ENCODE measurements at regions not wholly inside any gene's neighbourhood (a gene's known extent, or its start where the extent isn't known, plus 50 kb on each side); places are given as distances from the start of the nearest gene placed in this dataset.

GRCh38 chr3:22068619-22069018 lies 317.6 kb upstream of the ZNF385D start (continued):
- TF ChIP-seq ZNF512 (CRISPR knock-in tag; IDR thresholded peaks at IDR 0.05) (no peak), SP1 (IDR thresholded peaks at IDR 0.05) (no peak), SP1 (CRISPR knock-in tag; IDR thresholded peaks at IDR 0.05) (no peak), TP53 (CRISPR knock-in tag; conservative IDR thresholded peaks at IDR 0.05) (no peak), HNF4A (CRISPR knock-in tag; IDR thresholded peaks at IDR 0.05) (no peak), FLYWCH1 (CRISPR knock-in tag; IDR thresholded peaks at IDR 0.05) (no peak), ZFX (CRISPR knock-in tag; IDR thresholded peaks at IDR 0.05; ENCODE audit: low read depth) (no peak)

DNA sequence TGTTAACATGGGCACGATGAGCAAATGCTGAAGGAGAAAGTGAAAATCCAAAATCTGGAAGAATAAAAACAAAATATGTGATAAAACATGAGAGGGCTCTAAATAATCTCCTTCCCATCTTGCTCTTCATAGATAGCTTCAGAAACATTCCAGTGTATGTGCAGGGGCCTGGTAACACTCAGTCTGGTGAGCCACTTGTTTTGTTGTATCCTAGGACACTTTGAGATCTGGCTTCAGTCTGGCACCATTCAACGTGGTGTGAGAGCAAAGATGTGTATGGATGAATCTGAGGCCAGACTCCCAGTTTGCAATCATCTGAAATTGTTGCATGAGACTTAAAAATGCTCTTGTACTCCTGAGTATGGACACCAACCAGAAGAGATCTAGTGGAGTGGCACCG lies 337.2 kb upstream of the ZNF385D start:
- no peak overlapping the region for H2AFZ ChIP-seq (ENCODE audit: low read length)
- POLR2A ChIA-PET = no interaction called here
- no peak overlapping the region for H3K9ac ChIP-seq (ENCODE audit: insufficient read depth, low read depth, low read length)
- in situ Hi-C loops (cut with HindIII; ENCODE audit: extremely low pct_ligation_motif_present, low pct_unique_long_range_greater_than_20kb) (loop anchor here (25.0 kb wide), 1 partner anchor 874 kb away; no protein-coding TSS in a partner anchor), intact Hi-C loops (cut with micrococcal nuclease; ENCODE audit: unreplicated experiment) (loop anchor here (5.0 kb wide), 1 partner anchor 474 kb away; no protein-coding TSS in a partner anchor)
- BruUV-seq (replicated peaks) = no TSS peak
- no peak overlapping the region for H3K4me3 ChIP-seq (replicated peaks in 1 of 3; ENCODE audit: insufficient read depth in 1 of 3, low read depth in 2 of 3, low read length in 3 of 3)
- H3K27ac ChIP-seq (ENCODE audit: extremely low read length, insufficient read depth, low read length) = no peak overlapping the region
- H3K9me3 ChIP-seq (ENCODE audit: low read length) = no peaks in the 10 kb centered on the region
- no peaks in the 10 kb centered on the region for H3K79me2 ChIP-seq (ENCODE audit: insufficient read depth, low read length)
- H3K27me3 ChIP-seq (ENCODE audit: control insufficient read depth in 1 of 2, insufficient read depth in 2 of 2, low read length in 2 of 2) = no peaks in the 10 kb centered on the region
- WGBS (ENCODE audit: low lambda C conversion rate) = 0% methylated on average over 3 of the region's 3 CpGs
- CTCF ChIA-PET (ENCODE audit: low intra/inter-chr PET ratio, low total read pairs) = no interaction called here
- no peaks in the 10 kb centered on the region for H3K36me3 ChIP-seq (replicated peaks in 1 of 2; ENCODE audit: control insufficient read depth in 1 of 2, insufficient read depth in 2 of 2, low read length in 2 of 2)
- no peak for DNase-seq (ENCODE audit: low spot score)
- no peaks in the 10 kb centered on the region for H4K20me1 ChIP-seq (ENCODE audit: insufficient read depth, low read length)
- no peaks in the 10 kb centered on the region for H3K4me1 ChIP-seq (ENCODE audit: insufficient read depth, low read length)
- FAIRE-seq = no peak
- no peak for ATAC-seq
- H3K4me2 ChIP-seq (ENCODE audit: low read depth, low read length) = no peak overlapping the region
- TF ChIP-seq, protein P1, sequence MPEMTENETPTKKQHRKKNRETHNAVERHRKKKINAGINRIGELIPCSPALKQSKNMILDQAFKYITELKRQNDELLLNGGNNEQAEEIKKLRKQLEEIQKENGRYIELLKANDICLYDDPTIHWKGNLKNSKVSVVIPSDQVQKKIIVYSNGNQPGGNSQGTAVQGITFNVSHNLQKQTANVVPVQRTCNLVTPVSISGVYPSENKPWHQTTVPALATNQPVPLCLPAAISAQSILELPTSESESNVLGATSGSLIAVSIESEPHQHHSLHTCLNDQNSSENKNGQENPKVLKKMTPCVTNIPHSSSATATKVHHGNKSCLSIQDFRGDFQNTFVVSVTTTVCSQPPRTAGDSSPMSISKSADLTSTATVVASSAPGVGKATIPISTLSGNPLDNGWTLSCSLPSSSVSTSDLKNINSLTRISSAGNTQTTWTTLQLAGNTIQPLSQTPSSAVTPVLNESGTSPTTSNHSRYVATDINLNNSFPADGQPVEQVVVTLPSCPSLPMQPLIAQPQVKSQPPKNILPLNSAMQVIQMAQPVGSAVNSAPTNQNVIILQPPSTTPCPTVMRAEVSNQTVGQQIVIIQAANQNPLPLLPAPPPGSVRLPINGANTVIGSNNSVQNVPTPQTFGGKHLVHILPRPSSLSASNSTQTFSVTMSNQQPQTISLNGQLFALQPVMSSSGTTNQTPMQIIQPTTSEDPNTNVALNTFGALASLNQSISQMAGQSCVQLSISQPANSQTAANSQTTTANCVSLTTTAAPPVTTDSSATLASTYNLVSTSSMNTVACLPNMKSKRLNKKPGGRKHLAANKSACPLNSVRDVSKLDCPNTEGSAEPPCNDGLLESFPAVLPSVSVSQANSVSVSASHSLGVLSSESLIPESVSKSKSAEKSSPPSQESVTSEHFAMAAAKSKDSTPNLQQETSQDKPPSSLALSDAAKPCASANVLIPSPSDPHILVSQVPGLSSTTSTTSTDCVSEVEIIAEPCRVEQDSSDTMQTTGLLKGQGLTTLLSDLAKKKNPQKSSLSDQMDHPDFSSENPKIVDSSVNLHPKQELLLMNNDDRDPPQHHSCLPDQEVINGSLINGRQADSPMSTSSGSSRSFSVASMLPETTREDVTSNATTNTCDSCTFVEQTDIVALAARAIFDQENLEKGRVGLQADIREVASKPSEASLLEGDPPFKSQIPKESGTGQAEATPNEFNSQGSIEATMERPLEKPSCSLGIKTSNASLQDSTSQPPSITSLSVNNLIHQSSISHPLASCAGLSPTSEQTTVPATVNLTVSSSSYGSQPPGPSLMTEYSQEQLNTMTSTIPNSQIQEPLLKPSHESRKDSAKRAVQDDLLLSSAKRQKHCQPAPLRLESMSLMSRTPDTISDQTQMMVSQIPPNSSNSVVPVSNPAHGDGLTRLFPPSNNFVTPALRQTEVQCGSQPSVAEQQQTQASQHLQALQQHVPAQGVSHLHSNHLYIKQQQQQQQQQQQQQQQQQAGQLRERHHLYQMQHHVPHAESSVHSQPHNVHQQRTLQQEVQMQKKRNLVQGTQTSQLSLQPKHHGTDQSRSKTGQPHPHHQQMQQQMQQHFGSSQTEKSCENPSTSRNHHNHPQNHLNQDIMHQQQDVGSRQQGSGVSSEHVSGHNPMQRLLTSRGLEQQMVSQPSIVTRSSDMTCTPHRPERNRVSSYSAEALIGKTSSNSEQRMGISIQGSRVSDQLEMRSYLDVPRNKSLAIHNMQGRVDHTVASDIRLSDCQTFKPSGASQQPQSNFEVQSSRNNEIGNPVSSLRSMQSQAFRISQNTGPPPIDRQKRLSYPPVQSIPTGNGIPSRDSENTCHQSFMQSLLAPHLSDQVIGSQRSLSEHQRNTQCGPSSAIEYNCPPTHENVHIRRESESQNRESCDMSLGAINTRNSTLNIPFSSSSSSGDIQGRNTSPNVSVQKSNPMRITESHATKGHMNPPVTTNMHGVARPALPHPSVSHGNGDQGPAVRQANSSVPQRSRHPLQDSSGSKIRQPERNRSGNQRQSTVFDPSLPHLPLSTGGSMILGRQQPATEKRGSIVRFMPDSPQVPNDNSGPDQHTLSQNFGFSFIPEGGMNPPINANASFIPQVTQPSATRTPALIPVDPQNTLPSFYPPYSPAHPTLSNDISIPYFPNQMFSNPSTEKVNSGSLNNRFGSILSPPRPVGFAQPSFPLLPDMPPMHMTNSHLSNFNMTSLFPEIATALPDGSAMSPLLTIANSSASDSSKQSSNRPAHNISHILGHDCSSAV (CRISPR knock-in tag; IDR thresholded peaks at IDR 0.05; ENCODE audit: borderline replicate concordance) = no peak
- TF ChIP-seq CEBPG (CRISPR knock-in tag; IDR thresholded peaks at IDR 0.05) (no peak), MXD4 (CRISPR knock-in tag; IDR thresholded peaks at IDR 0.05) (no peak), MTF1 (CRISPR knock-in tag; IDR thresholded peaks at IDR 0.05) (no peak), CAMTA2 (CRISPR knock-in tag; IDR thresholded peaks at IDR 0.05; ENCODE audit: borderline replicate concordance) (no peak)
- TF ChIP-seq, protein P2, sequence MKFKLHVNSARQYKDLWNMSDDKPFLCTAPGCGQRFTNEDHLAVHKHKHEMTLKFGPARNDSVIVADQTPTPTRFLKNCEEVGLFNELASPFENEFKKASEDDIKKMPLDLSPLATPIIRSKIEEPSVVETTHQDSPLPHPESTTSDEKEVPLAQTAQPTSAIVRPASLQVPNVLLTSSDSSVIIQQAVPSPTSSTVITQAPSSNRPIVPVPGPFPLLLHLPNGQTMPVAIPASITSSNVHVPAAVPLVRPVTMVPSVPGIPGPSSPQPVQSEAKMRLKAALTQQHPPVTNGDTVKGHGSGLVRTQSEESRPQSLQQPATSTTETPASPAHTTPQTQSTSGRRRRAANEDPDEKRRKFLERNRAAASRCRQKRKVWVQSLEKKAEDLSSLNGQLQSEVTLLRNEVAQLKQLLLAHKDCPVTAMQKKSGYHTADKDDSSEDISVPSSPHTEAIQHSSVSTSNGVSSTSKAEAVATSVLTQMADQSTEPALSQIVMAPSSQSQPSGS (CRISPR knock-in tag; IDR thresholded peaks at IDR 0.05) = no peak
- TF ChIP-seq, protein P3, sequence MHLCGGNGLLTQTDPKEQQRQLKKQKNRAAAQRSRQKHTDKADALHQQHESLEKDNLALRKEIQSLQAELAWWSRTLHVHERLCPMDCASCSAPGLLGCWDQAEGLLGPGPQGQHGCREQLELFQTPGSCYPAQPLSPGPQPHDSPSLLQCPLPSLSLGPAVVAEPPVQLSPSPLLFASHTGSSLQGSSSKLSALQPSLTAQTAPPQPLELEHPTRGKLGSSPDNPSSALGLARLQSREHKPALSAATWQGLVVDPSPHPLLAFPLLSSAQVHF (CRISPR knock-in tag; IDR thresholded peaks at IDR 0.05) = no peak

Data from HepG2 (cell line).